Right lobe of liver (tissue), 6 donors: ENCODE measurements at regions not wholly inside any gene's neighbourhood (a gene's known extent, or its start where the extent isn't known, plus 50 kb on each side); places are given as distances from the start of the nearest gene placed in this dataset.

ENCODE experiments used
- ATAC-seq, 4 donors: fragments of 200-7000 bp; cut with Tn5 transposase; one replicate each; pipeline ENCODE4 v1.9.1; 2020; ENCODE audit warnings: mild to moderate bottlenecking in 4 of 4, moderate library complexity in 4 of 4
- DNase-seq, 3 donors: peaks; one replicate each; pipeline ENCODE4 v3.0.0-alpha.2; 2020
- H3K27ac ChIP-seq, 3 donors: fragments of 200-600 bp; one replicate each; pipeline ENCODE4 v1.8.0; 2022
- H3K27me3 ChIP-seq, 2 donors: fragments of 200-600 bp; one replicate each; pipeline ENCODE4 v1.8.0; 2022
- H3K36me3 ChIP-seq, 4 donors: fragments of 200-600 bp; sonication (generic) in 1 of 4; one replicate each; pipeline versions ENCODE4 v1.5.1 to v1.8.0; 2017 to 2022; ENCODE audit warnings: control low read depth in 1 of 4
- H3K4me1 ChIP-seq, 4 donors: fragments of 200-600 bp; sonication (generic) in 1 of 4; one replicate each; pipeline versions ENCODE4 v1.5.1 to v1.8.0; 2017 to 2022; ENCODE audit warnings: control low read depth in 1 of 4
- H3K4me3 ChIP-seq, 3 donors: fragments of 200-600 bp; one replicate each; pipeline ENCODE4 v1.8.0; 2022
- H3K9me3 ChIP-seq, 4 donors: fragments of 200-600 bp; sonication (generic) in 1 of 4; one replicate each; pipeline versions ENCODE4 v1.5.1 to v1.8.0; 2017 to 2022; ENCODE audit warnings: control low read depth in 1 of 4
- CTCF ChIP-seq, 4 donors: fragments of 200-600 bp in 3 of 4; fragments of 450-650 bp in 1 of 4; IDR thresholded peaks; one replicate each; pipeline versions ENCODE4 v1.5.1 to v1.8.0; 2016 to 2022; ENCODE audit warnings: antibody characterized with exemption in 4 of 4, mild to moderate bottlenecking in 2 of 4
- POLR2A ChIP-seq: fragments of 450-650 bp; IDR thresholded peaks from one replicate; pipeline ENCODE4 v1.6.1; 2017; ENCODE audit warnings: antibody characterized with exemption, mild to moderate bottlenecking
- WGBS: methylation state at CpG from one replicate; pipeline ENCODE4 v1.1.6; 2018; ENCODE audit warnings: low coverage, low lambda C conversion rate; ENCODE audit not compliant: insufficient coverage; ENCODE audit errors: missing lambda C conversion rate; 5-methylcytosine and 5-hydroxymethylcytosine counted together
- intact Hi-C, 2 donors: fragments of 100-400 bp; cut with DNase I; formaldehyde crosslinking; loops; one replicate each; pipeline versions ENCODE4 v1.11.2 to v1.14.1; 2022
- donor health status: DM: no; HTN: yes; CAD: no.
- donor health status: DM: no; HTN: no; CAD: no.
- donor health status: DM: no; HTN: no; CAD: no.
- donor health status: DM: no; HTN: yes; CAD: no.
- donor health status: DM: no; HTN: yes; CAD: no.

GRCh38 chr11:116309446-116309845, 463.3 kb downstream of the BUD13 start:
- H3K27me3 ChIP-seq: no peaks in the 10 kb centered on the region
- DNase-seq (no peak), ATAC-seq (no peak)
- intact Hi-C loops: no loop called here
- TF ChIP-seq POLR2A: no peak
- no peak for TF ChIP-seq CTCF (IDR thresholded peaks at IDR 0.05)
- H3K36me3 ChIP-seq: no peaks in the 10 kb centered on the region
- WGBS: 88% methylated on average over 1 of the region's 1 CpG
- H3K27ac ChIP-seq: no peak overlapping the region
- peaks cover 0 to 13% (median 2%) of the 10 kb centered on the region in 4 donors for H3K4me1 ChIP-seq
- no peaks in the 10 kb centered on the region for H3K9me3 ChIP-seq
- no peak overlapping the region for H3K4me3 ChIP-seq

- 63% methylated on average over 1 of the region's 1 CpG for WGBS
- H3K36me3 ChIP-seq: no peaks in the 10 kb centered on the region
- no peaks in the 10 kb centered on the region for H3K9me3 ChIP-seq
- intact Hi-C loops: no loop called here
- no peak overlapping the region for H3K4me3 ChIP-seq
- H3K27ac ChIP-seq: no peak overlapping the region
- no peaks in the 10 kb centered on the region for H3K4me1 ChIP-seq
- H3K27me3 ChIP-seq: no peaks in the 10 kb centered on the region
- TF ChIP-seq CTCF (IDR thresholded peaks at IDR 0.05): no peak
- TF ChIP-seq POLR2A: no peak
- DNase-seq: no peak
- no peak for ATAC-seq
Measured at GRCh38 chr11:116302756-116303155, 470.0 kb downstream of the BUD13 start.

- DNase-seq (no peak), ATAC-seq (no peak)
- intact Hi-C loops: no loop called here
- Histone ChIP-seq H3K4me1 (no peaks in the 10 kb centered on the region), H3K9me3 (no peaks in the 10 kb centered on the region), H3K4me3 (no peak overlapping the region), H3K27ac (no peak overlapping the region), H3K27me3 (no peaks in the 10 kb centered on the region), H3K36me3 (no peaks in the 10 kb centered on the region)
- WGBS: 100% methylated on average over 1 of the region's 1 CpG
- no peak for TF ChIP-seq CTCF (IDR thresholded peaks at IDR 0.05)
- TF ChIP-seq POLR2A: no peak
Measured at GRCh38 chr11:116301141-116301540, 471.6 kb downstream of the BUD13 start.

- intact Hi-C loops: no loop called here
- 50% methylated on average over 1 of the region's 1 CpG for WGBS
- Histone ChIP-seq H3K27me3 (no peaks in the 10 kb centered on the region), H3K4me1 (no peaks in the 10 kb centered on the region), H3K27ac (no peak overlapping the region), H3K4me3 (no peak overlapping the region), H3K9me3 (no peaks in the 10 kb centered on the region), H3K36me3 (no peaks in the 10 kb centered on the region)
- no peak for ATAC-seq
- TF ChIP-seq POLR2A (no peak), CTCF (IDR thresholded peaks at IDR 0.05) (no peak)
- no peak for DNase-seq
Measured at GRCh38 chr11:116300232-116300631, 472.6 kb downstream of the BUD13 start.

GRCh38 chr11:116294630-116295029, 478.2 kb downstream of the BUD13 start:
- no peak overlapping the region for H3K4me3 ChIP-seq
- intact Hi-C loops: no loop called here
- TF ChIP-seq CTCF (IDR thresholded peaks at IDR 0.05) (no peak), POLR2A (no peak)
- H3K27ac ChIP-seq: no peak overlapping the region
- no peaks in the 10 kb centered on the region for H3K9me3 ChIP-seq
- DNase-seq (no peak), ATAC-seq (no peak)
- no peaks in the 10 kb centered on the region for H3K27me3 ChIP-seq
- 78% methylated on average over 1 of the region's 1 CpG for WGBS
- no peaks in the 10 kb centered on the region for H3K4me1 ChIP-seq
- H3K36me3 ChIP-seq: no peaks in the 10 kb centered on the region
